ENCODE measurements at regions not wholly inside any gene's neighbourhood (a gene's known extent, or its start where the extent isn't known, plus 50 kb on each side); places are given as distances from the start of the nearest gene placed in this dataset.

GRCh38 chr3:72079369-72079872 lies 294.5 kb upstream of the PROK2 start (continued):
- TF ChIP-seq ETS1 (IDR thresholded peaks at IDR 0.05) (no peak), CREB1 (CRISPR knock-in tag; IDR thresholded peaks at IDR 0.05; ENCODE audit: low read depth) (no peak), CTCF (conservative IDR thresholded peaks at IDR 0.05; ENCODE audit: low read depth in 2 of 2) (no peak), STAT1 (IDR thresholded peaks at IDR 0.05; ENCODE audit: unreplicated experiment) (no peak), ZNF114 (CRISPR knock-in tag; IDR thresholded peaks at IDR 0.05) (no peak), POLR2AphosphoS5 (IDR thresholded peaks at IDR 0.05; ENCODE audit: low read depth) (no peak)

- no peak overlapping the region for H3K27ac Mint-ChIP-seq
- peaks cover 25% of the 10 kb centered on the region for H3K36me3 Mint-ChIP-seq (ENCODE audit: low read depth)
- H3K4me3 ChIP-seq, result no peak overlapping the region
- H3K79me2 ChIP-seq (replicated peaks; ENCODE audit: insufficient read depth), result no peaks in the 10 kb centered on the region
- DNase-seq (ENCODE audit: low spot score), result no peak
- no peak for ATAC-seq
- H3K4me2 ChIP-seq, result no peak overlapping the region
- no peaks in the 10 kb centered on the region; the same call in 1 of the 2 replicates for H3K36me3 ChIP-seq (ENCODE audit: insufficient read depth)
- peaks cover 11% of the 10 kb centered on the region for H3K9me2 ChIP-seq (ENCODE audit: insufficient read depth)
- H3K4me3 Mint-ChIP-seq, result no peak overlapping the region
- H3K9me3 Mint-ChIP-seq, result peaks cover 30% of the 10 kb centered on the region
- no peak overlapping the region for H2AFZ ChIP-seq
- H3K27me3 ChIP-seq (ENCODE audit: insufficient read depth), result no peaks in the 10 kb centered on the region
- no peaks in the 10 kb centered on the region for H3F3A ChIP-seq (replicated peaks; ENCODE audit: low read depth)
- peaks cover 17% of the 10 kb centered on the region; the same call in 1 of the 2 replicates for H3K4me1 ChIP-seq (ENCODE audit: insufficient read depth)
- no peak overlapping the region for H3K27ac ChIP-seq (ENCODE audit: low read depth)
- H4K20me1 ChIP-seq (replicated peaks; ENCODE audit: insufficient read depth), result no peaks in the 10 kb centered on the region
- H3K27me3 Mint-ChIP-seq (ENCODE audit: insufficient read depth, low read depth, poor library complexity), result peaks cover 7% of the 10 kb centered on the region
- peaks cover 21% of the 10 kb centered on the region for H3K4me1 Mint-ChIP-seq
- TF ChIP-seq EZH2phosphoT487 (IDR thresholded peaks at IDR 0.05; ENCODE audit: unreplicated experiment) (no peak), ZNF462 (CRISPR knock-in tag; IDR thresholded peaks at IDR 0.05) (no peak), ETS1 (IDR thresholded peaks at IDR 0.05) (no peak), NANOG (IDR thresholded peaks at IDR 0.05; ENCODE audit: borderline replicate concordance) (no peak), JUNB (IDR thresholded peaks at IDR 0.05; ENCODE audit: unreplicated experiment) (no peak), ZNF331 (CRISPR knock-in tag; IDR thresholded peaks at IDR 0.05; ENCODE audit: low read depth) (no peak), CREB1 (CRISPR knock-in tag; IDR thresholded peaks at IDR 0.05; ENCODE audit: low read depth) (no peak), STAT1 (IDR thresholded peaks at IDR 0.05; ENCODE audit: unreplicated experiment) (no peak), CTCF (conservative IDR thresholded peaks at IDR 0.05; ENCODE audit: low read depth in 2 of 2) (no peak)
Measured at GRCh38 chr3:72078676-72079368, 293.9 kb upstream of the PROK2 start.
